ENCODE measurements at regions not wholly inside any gene's neighbourhood (a gene's known extent, or its start where the extent isn't known, plus 50 kb on each side); places are given as distances from the start of the nearest gene placed in this dataset.
"Not testable (repeated sequence)": the region's sequence is repeated elsewhere in the genome, so short reads cannot be mapped to it uniquely, and the experiment has no call there.

DNA sequence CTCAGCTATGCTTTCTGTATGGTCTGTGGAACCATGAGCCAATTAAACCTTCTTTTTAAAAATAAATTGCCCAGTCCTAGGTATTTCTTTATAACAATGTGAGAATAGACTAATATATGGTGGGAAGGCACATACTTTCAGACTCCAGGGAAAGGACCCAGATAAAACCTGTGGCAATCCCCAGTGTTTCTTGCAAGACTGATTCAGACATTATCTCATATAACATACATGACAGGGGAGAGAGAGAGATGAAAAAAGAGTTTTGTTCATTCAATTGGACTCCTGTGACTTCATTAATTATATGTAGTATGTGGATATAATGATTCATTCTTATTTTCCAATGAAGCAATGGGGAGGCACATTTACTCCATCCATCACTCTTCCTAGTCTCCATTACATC lies 291.4 kb upstream of the PRKX start:
- Histone ChIP-seq H3K4me3 (ENCODE audit: low read length in 2 of 2) (no peak overlapping the region), H3K27me3 (ENCODE audit: control insufficient read depth in 1 of 2, insufficient read depth in 2 of 2, low read length in 2 of 2) (no peaks in the 10 kb centered on the region), H3K9ac (ENCODE audit: low read length in 2 of 2) (no peak overlapping the region), H3K36me3 (ENCODE audit: control insufficient read depth in 2 of 2, insufficient read depth in 2 of 2, low read length in 2 of 2) (no peaks in the 10 kb centered on the region), H3K27ac (ENCODE audit: low read length) (no peak overlapping the region), H3K9me3 (ENCODE audit: control insufficient read depth in 2 of 2, low read length in 2 of 2) (no peaks in the 10 kb centered on the region), H3K4me1 (ENCODE audit: control insufficient read depth, insufficient read depth, low read length) (no peaks in the 10 kb centered on the region)

DNA sequence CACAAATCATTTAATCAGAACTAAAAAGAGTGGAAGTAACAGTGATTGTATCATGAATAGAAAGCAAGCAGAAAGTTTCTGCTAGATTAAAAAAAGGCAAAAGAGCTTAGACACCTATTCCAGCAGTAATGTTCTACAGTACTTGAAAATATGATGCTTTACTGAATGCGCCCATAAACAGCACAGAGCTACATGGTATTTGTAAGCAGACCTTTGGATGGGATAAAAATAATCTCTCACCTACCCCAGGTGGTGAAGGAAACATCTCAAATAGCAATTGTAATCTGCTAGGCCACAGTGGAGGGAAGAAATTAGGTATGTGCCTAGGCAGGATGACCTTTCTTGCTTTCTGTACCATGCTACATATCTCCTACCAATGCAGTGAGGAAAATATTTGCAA lies 280.9 kb upstream of the PRKX start:
- Histone ChIP-seq H3K9ac (ENCODE audit: low read length in 2 of 2) (no peak overlapping the region), H3K4me1 (ENCODE audit: control insufficient read depth, insufficient read depth, low read length) (no peaks in the 10 kb centered on the region), H3K27ac (ENCODE audit: low read length) (no peak overlapping the region), H3K4me3 (ENCODE audit: low read length in 2 of 2) (no peak overlapping the region), H3K9me3 (ENCODE audit: control insufficient read depth in 2 of 2, low read length in 2 of 2) (no peaks in the 10 kb centered on the region), H3K36me3 (ENCODE audit: control insufficient read depth in 2 of 2, insufficient read depth in 2 of 2, low read length in 2 of 2) (no peaks in the 10 kb centered on the region), H3K27me3 (ENCODE audit: control insufficient read depth in 1 of 2, insufficient read depth in 2 of 2, low read length in 2 of 2) (no peaks in the 10 kb centered on the region)

DNA sequence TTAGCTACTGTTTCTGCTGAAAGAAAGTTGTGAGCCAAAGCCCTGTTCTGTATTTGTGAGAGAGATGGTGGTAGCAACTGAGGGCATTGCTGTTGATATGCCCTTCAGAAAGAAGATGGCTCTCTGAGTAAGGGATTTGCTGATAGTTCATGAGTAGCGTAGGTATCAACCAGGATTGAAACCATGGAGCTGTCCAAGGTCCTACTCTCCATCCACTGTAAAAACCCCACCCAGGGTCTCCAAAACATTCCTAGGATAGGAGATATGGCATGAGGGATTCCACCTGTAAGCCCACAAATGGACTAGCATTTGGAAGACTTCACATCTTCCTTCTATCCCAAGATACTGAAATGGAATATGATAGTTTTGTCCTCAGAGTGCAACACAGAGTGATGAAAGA lies 277.1 kb upstream of the PRKX start:
- Histone ChIP-seq H3K27me3 (ENCODE audit: control insufficient read depth in 1 of 2, insufficient read depth in 2 of 2, low read length in 2 of 2) (no peaks in the 10 kb centered on the region), H3K9me3 (ENCODE audit: control insufficient read depth in 2 of 2, low read length in 2 of 2) (no peaks in the 10 kb centered on the region), H3K27ac (ENCODE audit: low read length) (no peak overlapping the region), H3K4me3 (ENCODE audit: low read length in 2 of 2) (no peak overlapping the region), H3K4me1 (ENCODE audit: control insufficient read depth, insufficient read depth, low read length) (no peaks in the 10 kb centered on the region), H3K36me3 (ENCODE audit: control insufficient read depth in 2 of 2, insufficient read depth in 2 of 2, low read length in 2 of 2) (no peaks in the 10 kb centered on the region), H3K9ac (ENCODE audit: low read length in 2 of 2) (no peak overlapping the region)

DNA sequence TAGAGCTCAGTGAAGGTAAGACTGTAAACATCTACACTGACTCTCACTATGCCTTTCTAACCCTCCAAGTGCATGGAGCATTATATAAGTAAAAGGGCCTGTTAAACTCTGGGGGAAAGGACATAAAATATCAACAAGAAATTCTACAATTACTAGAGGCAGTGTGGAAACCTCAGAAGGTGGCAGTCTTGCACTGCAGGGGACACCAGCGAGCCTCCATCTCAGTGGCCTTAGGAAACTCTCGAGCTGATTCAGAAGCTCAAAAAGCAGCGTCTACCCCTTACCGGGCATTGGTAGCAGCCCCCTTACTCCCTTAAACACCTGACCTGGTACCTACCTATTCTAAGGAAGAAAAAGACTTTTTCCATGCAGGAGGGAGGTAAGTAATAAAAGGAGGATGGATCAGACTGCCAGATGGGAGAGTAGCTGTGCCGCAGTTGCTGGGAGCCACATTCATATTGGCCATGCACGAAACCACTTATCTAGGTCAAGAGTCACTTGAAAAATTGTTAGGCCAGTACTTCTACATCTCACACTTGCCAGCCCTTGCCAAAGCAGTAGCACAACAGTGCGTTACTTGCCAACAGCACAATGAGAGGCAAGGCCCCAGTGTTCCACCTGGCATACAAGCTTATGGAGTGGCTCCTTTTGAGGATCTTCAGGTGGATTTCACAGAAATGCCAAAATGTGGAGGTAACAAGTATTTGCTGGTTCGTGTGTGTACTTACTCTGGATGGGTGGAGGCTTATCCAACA lies 258.8 kb upstream of the PRKX start:
- H3K27ac ChIP-seq (ENCODE audit: low read length); H3K4me3 ChIP-seq (ENCODE audit: low read length in 2 of 2); H3K9me3 ChIP-seq (ENCODE audit: control insufficient read depth in 2 of 2, low read length in 2 of 2); H3K4me1 ChIP-seq (ENCODE audit: control insufficient read depth, insufficient read depth, low read length); H3K9ac ChIP-seq (ENCODE audit: low read length in 2 of 2); H3K36me3 ChIP-seq (ENCODE audit: control insufficient read depth in 2 of 2, insufficient read depth in 2 of 2, low read length in 2 of 2); H3K27me3 ChIP-seq (ENCODE audit: control insufficient read depth in 1 of 2, insufficient read depth in 2 of 2, low read length in 2 of 2): not testable (repeated sequence)

DNA sequence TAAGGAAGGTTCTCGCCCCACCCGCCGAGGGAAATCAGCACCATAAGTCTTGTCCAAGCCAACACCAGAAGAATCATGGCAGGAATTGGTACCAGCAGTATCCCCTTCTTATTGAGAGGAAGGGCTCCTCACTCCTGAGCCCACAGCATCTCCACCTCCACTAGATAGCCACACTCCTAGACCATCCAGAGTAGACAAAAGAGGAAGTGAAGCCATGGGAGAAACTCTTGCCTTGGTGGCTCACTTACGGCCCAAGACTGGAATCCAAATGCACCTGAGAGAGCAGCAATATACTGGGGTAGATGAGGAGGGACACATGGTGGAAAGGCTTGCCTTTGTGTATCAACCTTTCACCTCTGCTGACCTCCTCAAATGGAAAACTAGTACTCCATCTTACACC lies 255.3 kb upstream of the PRKX start:
- H3K27ac ChIP-seq (ENCODE audit: low read length) = no peak overlapping the region
- H3K9ac ChIP-seq (ENCODE audit: low read length in 2 of 2) = no peak overlapping the region
- H3K27me3 ChIP-seq (ENCODE audit: control insufficient read depth in 1 of 2, insufficient read depth in 2 of 2, low read length in 2 of 2) = no peaks in the 10 kb centered on the region
- H3K36me3 ChIP-seq (ENCODE audit: control insufficient read depth in 2 of 2, insufficient read depth in 2 of 2, low read length in 2 of 2) = no peaks in the 10 kb centered on the region
- H3K9me3 ChIP-seq (ENCODE audit: control insufficient read depth in 2 of 2, low read length in 2 of 2) = no peaks in the 10 kb centered on the region
- no peak overlapping the region for H3K4me3 ChIP-seq (ENCODE audit: low read length in 2 of 2)
- no peaks in the 10 kb centered on the region for H3K4me1 ChIP-seq (ENCODE audit: control insufficient read depth, insufficient read depth, low read length)

DNA sequence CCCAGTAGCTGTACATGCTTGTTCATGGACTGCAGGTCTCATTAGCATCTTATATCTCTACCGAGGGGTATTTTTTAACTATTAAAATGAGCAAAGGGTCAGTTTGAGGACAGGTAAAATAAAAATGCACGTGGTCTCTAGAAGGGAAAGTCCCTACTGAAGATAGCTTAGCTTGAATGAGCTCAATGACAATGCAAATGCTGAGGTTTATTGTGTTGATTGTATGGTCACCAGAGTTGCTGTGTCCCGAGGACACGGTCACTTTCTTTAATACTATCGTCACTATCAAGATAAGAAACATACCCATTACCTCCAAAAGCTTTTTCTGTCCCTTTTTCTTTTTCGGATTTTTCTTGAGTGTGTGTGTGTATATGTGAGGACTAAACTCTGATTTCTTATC lies 250.5 kb upstream of the PRKX start:
- H3K27ac ChIP-seq (ENCODE audit: low read length) = no peak overlapping the region
- H3K9ac ChIP-seq (ENCODE audit: low read length in 2 of 2) = no peak overlapping the region
- no peaks in the 10 kb centered on the region for H3K4me1 ChIP-seq (ENCODE audit: control insufficient read depth, insufficient read depth, low read length)
- no peaks in the 10 kb centered on the region for H3K27me3 ChIP-seq (ENCODE audit: control insufficient read depth in 1 of 2, insufficient read depth in 2 of 2, low read length in 2 of 2)
- H3K9me3 ChIP-seq (ENCODE audit: control insufficient read depth in 2 of 2, low read length in 2 of 2) = no peaks in the 10 kb centered on the region
- H3K36me3 ChIP-seq (ENCODE audit: control insufficient read depth in 2 of 2, insufficient read depth in 2 of 2, low read length in 2 of 2) = no peaks in the 10 kb centered on the region
- no peak overlapping the region for H3K4me3 ChIP-seq (ENCODE audit: low read length in 2 of 2)

DNA sequence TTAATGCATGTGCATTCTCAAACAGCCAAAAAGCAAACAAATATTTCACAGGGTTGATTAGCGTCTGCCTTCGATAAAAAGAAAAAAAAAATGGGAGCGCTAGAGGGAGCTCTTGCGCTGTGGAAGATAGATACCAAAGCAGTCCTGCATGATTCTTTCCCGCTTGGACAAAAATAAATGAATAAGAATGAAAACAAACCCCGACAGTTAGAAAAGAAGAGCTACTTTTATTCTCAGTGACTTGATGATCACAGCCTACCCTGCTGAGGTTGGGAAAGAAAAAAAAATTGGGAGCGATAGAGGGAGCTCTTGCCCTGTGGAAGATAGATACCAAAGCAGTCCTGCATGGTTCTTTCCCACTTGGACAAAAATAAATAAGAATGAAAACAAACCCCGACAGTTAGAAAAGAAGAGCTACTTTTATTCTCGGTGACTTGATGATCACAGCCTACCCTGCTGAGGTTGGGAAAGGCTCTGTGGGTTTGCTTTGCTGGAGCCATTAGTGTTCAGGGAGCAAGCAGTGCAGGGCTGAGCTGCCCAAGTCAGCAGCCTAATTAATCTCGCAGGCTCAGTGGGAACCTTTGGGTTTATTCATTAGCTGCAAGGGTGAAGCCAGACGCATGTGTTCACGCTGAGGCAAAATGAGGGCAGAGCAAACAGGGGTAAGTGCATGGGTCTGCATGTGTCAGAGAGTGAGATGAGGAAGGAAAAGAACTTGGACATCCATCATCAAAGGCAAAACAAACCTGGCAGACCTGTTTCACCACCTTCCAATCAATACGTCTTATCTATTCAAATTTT lies 249.3 kb upstream of the PRKX start:
- Histone ChIP-seq H3K9me3 (ENCODE audit: control insufficient read depth in 2 of 2, low read length in 2 of 2) (no peaks in the 10 kb centered on the region), H3K4me3 (ENCODE audit: low read length in 2 of 2) (no peak overlapping the region), H3K9ac (ENCODE audit: low read length in 2 of 2) (no peak overlapping the region), H3K27ac (ENCODE audit: low read length) (no peak overlapping the region), H3K27me3 (ENCODE audit: control insufficient read depth in 1 of 2, insufficient read depth in 2 of 2, low read length in 2 of 2) (peaks cover 0 to 2% of the 10 kb centered on the region in 2 donors), H3K36me3 (ENCODE audit: control insufficient read depth in 2 of 2, insufficient read depth in 2 of 2, low read length in 2 of 2) (no peaks in the 10 kb centered on the region), H3K4me1 (ENCODE audit: control insufficient read depth, insufficient read depth, low read length) (no peaks in the 10 kb centered on the region)

DNA sequence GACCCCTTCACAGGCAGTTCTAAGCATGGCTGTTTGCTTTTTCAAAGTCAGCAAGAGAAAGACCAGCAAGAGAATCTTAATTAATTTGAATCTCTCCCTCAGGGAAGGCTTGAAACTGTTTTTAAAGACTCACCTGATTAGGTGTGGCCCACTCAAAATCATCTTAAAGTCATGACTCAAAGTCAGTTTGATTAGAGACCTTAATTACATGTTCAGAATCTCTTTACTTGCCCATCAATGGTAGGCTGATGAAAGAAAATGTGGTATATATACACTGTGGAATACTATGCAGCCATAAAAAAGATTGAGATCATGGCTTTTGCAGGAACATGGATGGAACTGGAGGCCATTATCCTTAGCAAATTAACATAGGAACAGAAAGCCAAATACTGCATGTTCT lies 247.5 kb upstream of the PRKX start:
- no peak overlapping the region for H3K27ac ChIP-seq (ENCODE audit: low read length)
- H3K4me1 ChIP-seq (ENCODE audit: control insufficient read depth, insufficient read depth, low read length) = no peaks in the 10 kb centered on the region
- no peaks in the 10 kb centered on the region for H3K9me3 ChIP-seq (ENCODE audit: control insufficient read depth in 2 of 2, low read length in 2 of 2)
- H3K9ac ChIP-seq (ENCODE audit: low read length in 2 of 2) = no peak overlapping the region
- no peaks in the 10 kb centered on the region for H3K36me3 ChIP-seq (ENCODE audit: control insufficient read depth in 2 of 2, insufficient read depth in 2 of 2, low read length in 2 of 2)
- peaks cover 0 to 2% of the 10 kb centered on the region in 2 donors for H3K27me3 ChIP-seq (ENCODE audit: control insufficient read depth in 1 of 2, insufficient read depth in 2 of 2, low read length in 2 of 2)
- no peak overlapping the region for H3K4me3 ChIP-seq (ENCODE audit: low read length in 2 of 2)

DNA sequence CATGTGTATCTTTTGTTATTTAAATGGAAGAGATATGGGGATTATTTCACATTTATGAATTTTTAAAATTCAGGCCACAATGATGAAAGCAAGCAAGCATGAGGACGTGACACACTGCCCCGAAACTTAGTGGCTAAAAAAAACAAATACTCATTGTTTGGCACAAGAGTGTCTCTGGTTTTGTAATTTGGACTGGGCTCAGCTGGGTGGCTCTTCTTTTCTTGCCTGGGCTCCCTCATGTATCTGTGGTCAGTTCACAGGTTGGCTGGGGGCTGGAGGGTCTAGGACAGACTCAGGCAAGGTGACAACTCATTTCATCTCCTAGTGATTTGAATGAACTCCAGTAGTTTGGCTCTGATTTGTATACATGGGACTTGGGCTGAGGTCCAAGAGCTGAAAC lies 238.4 kb upstream of the PRKX start:
- Histone ChIP-seq H3K4me1 (ENCODE audit: control insufficient read depth, insufficient read depth, low read length) (no peaks in the 10 kb centered on the region), H3K9me3 (ENCODE audit: control insufficient read depth in 2 of 2, low read length in 2 of 2) (peaks cover 4 to 13% of the 10 kb centered on the region in 2 donors), H3K4me3 (ENCODE audit: low read length in 2 of 2) (no peak overlapping the region), H3K36me3 (ENCODE audit: control insufficient read depth in 2 of 2, insufficient read depth in 2 of 2, low read length in 2 of 2) (no peaks in the 10 kb centered on the region), H3K9ac (ENCODE audit: low read length in 2 of 2) (no peak overlapping the region), H3K27me3 (ENCODE audit: control insufficient read depth in 1 of 2, insufficient read depth in 2 of 2, low read length in 2 of 2) (no peaks in the 10 kb centered on the region), H3K27ac (ENCODE audit: low read length) (no peak overlapping the region)

DNA sequence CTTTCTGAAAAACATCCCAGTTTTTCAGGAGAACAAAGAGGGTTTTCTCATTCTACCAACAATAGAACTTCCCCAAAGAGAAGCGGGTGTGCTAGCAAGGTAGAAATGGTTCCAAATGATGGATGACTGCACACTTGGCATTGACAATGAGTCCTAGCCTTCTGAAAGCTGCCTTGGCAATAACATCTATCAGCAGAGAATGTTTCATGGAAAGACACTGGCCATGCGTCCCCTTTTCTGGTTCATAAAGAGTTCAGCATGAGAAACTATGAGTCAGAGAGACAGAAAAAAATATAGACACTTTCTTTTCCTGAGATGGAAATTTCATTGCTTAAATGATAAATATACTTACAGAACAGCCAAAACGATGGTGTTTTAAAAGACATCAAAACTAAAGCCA lies 236.9 kb upstream of the PRKX start:
- peaks cover 4 to 13% of the 10 kb centered on the region in 2 donors for H3K9me3 ChIP-seq (ENCODE audit: control insufficient read depth in 2 of 2, low read length in 2 of 2)
- H3K36me3 ChIP-seq (ENCODE audit: control insufficient read depth in 2 of 2, insufficient read depth in 2 of 2, low read length in 2 of 2) = no peaks in the 10 kb centered on the region
- no peaks in the 10 kb centered on the region for H3K27me3 ChIP-seq (ENCODE audit: control insufficient read depth in 1 of 2, insufficient read depth in 2 of 2, low read length in 2 of 2)
- H3K4me1 ChIP-seq (ENCODE audit: control insufficient read depth, insufficient read depth, low read length) = no peaks in the 10 kb centered on the region
- H3K4me3 ChIP-seq (ENCODE audit: low read length in 2 of 2) = no peak overlapping the region
- no peak overlapping the region for H3K27ac ChIP-seq (ENCODE audit: low read length)
- no peak overlapping the region for H3K9ac ChIP-seq (ENCODE audit: low read length in 2 of 2)

DNA sequence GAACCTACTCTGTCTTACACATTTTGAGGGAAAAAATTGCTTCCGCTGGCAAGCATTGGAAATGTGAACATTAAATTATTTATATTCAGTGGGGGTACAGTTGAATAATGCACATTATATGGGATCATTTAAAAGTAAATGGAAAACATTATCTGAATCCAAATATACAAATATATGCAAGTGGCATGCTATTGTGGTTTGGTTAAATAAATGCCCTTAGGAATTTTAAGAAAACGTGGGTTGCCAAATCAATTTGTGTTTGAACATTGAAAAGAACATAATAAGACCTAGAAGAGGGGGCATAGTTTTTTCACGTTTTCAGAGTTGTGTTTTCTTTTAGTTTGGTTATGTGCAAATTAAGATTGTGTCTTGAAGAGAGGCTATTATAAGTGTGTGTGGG lies 230.5 kb upstream of the PRKX start:
- Histone ChIP-seq H3K27ac (ENCODE audit: low read length) (no peak overlapping the region), H3K9me3 (ENCODE audit: control insufficient read depth in 2 of 2, low read length in 2 of 2) (peaks cover 0 to 2% of the 10 kb centered on the region in 2 donors), H3K27me3 (ENCODE audit: control insufficient read depth in 1 of 2, insufficient read depth in 2 of 2, low read length in 2 of 2) (no peaks in the 10 kb centered on the region), H3K4me3 (ENCODE audit: low read length in 2 of 2) (no peak overlapping the region), H3K9ac (ENCODE audit: low read length in 2 of 2) (no peak overlapping the region), H3K36me3 (ENCODE audit: control insufficient read depth in 2 of 2, insufficient read depth in 2 of 2, low read length in 2 of 2) (no peaks in the 10 kb centered on the region), H3K4me1 (ENCODE audit: control insufficient read depth, insufficient read depth, low read length) (no peaks in the 10 kb centered on the region)

All from stomach smooth muscle (tissue), 2 donors.